ENCODE measurements at regions not wholly inside any gene's neighbourhood (a gene's known extent, or its start where the extent isn't known, plus 50 kb on each side); places are given as distances from the start of the nearest gene placed in this dataset.

DNA sequence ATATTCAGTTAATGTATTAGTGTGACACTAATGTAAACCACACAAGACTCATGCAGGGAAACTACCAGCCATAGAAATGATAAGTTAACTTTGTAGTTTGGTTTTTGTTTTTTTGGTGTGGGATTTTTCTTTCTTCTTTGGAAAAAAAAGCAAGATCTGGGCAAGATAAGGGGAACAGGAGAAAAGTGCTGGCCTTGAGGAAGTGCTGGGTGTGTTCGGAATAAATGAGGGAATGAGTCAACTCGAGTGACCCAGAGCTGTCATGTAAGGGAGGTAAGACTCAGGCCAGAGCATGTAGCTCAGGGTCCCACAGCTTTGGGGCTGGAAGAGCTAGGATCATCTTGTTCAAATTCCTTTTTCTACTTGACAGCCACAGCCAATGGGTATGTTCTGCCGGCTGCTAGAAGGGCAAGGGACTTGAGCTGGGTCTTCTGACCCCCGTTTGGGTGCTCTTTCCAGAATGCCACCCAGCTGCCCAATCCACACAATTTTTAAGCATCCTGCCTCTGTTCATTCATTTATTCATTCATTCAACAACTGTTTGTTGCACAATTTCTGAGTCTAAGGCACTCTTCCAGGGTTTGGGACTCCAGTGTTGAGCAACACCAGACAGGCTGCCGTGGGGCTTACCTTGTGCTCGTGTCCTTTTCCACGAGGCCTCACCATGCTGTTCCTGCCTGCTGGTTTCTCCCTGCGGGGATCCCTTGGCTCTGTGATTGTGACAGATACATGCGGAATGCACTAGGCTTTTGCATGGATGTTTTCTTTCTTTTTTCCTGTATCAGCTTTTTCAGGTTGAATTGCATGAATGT lies 54.5 kb downstream of the CLDN34 start:
- no peak for DNase-seq

DNA sequence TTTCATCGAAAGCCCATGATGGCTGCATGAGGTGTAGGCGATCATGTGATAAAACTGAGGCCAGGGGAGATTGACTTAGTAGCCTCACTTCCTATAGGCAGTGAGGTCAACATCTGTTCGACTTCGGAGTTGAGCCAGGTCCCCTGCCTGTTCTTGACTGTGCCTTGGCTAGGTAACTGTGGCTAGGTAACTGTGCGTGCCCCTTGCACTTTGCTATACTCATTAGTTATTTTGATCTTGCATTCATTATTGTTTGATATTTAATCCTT lies 55.0 kb downstream of the CLDN34 start:
- no peak for DNase-seq

DNA sequence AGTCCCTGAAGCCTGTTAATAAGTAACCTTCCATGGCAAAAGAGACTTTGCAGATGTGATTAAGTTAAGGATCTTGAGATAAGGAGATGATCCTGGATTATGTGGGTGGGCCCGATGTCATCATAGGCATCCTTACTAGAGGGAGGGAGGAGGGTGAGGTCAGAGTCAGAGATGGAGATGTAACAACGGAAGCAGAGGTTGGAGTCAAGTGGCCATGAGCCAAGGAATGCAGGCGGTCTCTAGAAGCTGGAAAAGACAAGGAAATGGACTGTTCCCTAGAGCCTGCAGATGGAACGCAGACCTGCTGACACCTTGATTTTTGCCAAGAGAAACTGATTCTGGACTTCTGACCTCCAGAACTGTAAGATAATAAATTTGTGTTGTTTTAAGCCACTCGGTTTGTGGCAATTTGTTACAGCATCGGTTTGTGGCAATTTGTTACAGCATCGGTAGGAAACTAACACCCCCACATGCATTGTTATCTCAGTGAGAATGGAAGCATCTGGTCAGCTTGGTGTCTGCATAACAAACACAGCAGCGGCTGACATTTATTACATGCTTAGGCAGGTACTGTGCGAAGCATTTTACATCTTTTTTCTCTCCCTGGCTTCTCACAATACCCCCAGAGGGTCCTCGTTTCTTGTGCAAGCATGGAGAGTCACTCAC lies 55.6 kb downstream of the CLDN34 start:
- DNase-seq = no peak

DNA sequence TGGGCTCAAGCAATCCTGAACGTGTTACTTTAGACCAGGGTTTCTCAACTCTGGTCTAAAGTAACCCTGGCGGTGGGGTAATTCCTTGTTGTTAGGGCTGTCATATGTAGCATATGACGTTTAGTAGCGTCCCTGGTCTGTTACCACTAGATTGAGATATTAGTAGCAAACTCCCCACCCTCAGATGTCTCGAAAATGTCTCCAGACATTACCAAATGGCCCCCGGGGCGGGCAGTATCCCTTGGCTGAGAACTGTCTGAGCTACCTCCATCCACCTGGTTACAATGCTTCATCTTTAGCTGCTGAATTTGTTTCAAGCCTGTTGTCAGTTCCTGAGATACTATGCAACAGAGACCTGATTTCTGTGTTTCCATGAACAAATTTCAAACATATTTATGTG lies 56.7 kb downstream of the CLDN34 start:
- DNase-seq = no peak

DNA sequence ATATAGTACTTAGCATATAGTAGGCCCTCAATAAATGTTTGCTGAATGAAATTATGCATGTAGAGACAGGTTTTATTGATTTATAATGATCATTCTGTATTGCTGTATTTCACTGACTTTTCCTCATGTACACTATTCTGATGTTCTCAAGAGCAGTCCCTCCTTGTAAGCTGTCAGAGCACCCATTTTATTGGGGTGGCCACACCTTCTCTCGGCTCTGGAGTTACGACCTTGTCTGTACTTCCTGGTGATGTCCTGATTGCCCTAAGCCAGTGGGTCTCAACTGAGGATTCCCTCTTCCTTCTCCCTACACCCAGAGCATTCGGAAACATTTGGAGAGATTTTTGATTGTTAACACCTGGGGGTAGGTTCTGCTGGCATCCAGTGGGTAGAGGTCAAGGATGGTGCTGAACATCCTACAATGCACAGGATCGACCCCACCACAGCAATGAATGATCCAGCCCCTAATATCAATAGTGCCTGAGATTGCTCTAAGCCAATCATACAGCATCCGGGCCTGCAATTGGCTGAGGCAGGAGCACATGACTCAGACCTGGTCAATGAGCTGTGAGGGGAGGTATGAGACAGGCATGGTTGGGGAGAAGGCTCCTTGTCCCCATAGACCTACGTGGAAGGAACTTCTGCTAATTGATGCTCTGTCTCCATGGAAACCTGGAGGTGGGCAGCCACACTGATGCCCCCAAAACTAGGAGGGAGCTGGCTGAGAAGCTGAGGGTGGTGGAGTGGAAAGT lies 58.8 kb downstream of the CLDN34 start:
- no peak for DNase-seq

DNA sequence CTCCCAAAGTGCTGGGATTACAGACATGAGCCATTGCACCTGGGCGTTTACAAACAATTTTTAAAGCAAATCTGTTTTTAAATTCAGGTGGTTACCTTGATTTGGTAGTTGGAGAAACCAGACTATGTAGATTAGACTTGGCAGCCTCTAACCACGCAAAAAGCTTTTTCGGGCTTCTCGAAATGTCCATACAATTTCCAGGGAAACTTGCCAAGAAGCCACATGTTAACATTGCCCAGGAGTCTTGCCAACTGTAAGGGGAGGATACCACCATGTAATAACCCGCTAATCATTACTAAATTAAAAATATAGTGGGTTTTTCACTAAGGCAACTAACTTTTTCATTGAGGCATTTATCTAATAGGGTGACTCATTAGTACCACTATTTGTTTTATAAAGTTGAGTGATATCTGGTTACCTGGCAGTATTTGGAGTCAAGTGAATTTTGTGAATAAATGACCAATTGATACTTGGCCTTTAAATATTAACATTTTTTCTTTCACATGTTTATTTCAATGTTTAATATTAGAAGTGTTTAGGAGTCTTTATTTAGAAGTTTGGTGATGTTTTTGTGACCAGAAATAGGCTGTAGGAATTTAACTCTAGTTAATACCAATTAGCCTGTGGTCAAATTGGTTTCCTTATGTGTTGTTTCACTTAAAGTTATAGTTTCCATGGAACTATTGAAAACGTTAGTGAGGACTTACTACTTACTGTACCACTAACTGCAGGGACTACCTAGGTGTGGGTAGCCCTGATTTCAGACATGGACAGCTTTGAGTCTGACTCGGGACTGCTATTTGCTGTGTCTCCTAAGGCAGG lies 61.3 kb downstream of the CLDN34 start:
- DNase-seq = no peak

DNA sequence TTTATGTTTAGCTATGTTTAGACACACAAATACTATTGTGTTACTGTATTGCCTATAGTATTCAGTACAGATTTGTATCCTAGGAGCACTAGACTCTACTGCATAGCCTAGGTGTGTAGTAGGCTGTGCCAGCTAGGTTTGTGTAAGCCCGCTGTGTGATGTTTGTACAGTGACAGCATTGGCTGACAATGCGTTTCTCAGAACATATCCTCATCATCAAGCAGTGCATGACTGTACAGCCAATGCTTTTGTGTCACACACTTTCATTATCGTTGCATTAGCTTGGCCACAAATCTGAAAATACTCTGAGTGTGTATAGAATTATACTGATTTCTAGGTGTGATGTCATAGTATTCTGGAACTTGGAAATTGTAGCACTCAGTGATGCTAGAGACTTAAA lies 63.4 kb downstream of the CLDN34 start:
- no peak for DNase-seq

DNA sequence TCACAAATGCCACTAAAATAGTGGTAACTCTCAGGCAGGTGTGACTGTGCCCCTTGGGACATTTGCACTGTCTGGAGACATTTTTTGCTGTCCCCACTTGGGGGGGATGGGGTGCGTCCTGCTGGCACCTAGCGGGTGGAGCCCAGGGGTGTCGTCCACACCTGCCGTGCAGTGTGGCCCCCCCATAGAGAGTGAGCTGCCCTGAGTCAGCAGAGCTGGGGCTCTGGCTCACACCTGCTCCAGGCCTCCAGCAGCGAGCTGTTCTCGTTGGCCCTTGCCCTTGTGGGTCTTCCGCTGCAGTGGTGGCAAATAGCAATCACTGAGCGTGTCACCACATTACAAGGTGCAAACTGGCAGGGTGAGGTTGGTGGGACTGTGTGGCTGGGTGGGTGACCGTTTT lies 64.6 kb downstream of the CLDN34 start:
- DNase-seq = no peak

DNA sequence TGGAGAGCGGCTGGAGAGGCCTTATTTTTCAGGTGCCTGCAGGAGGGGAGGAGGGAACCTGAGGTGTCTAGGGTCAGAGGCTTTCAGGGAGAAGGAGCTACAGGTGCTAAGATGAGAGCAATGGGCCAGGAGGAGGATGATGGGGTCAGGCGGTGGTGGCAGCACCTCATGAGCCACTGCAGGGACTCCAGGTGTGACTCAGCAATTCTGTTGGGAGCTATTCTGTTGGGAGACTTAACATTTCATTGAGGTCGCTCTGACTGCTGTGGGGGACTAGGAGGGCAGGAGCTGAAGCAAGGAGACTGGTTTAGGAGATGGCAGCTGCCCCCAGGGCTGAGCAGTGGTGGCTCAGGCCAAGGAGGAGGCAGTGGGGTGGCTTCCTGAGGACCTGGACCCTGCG lies 65.0 kb downstream of the CLDN34 start:
- no peak for DNase-seq

DNA sequence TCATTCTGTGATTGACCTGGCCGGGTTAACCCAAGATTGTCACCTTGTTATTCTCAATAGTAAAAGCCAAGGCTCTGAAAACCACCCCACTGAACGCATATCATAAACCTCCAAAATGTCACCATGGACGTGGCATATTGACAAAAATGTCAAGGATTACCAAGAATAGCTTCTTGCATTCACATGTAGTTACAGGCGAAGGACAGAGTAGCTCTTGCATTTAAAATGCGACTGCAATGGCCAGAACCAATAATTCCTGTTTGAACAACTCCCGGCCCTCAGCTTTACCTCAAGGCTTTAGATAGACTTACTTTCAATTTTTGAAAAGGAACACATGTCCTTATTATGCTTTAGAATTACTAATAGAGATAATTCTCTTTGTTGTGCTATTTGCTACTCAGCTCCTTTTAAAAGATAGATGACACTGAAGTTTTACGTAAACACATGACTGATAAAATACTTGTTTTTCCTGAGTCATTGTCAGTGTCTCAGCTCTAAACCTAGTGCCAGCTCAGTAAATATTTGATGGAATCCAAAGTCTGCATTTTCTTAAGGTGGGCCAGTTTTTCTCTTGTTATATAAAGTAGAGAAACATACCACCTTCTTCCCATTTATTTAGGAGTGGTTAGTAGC lies 66.3 kb downstream of the CLDN34 start:
- no peak for DNase-seq

DNA sequence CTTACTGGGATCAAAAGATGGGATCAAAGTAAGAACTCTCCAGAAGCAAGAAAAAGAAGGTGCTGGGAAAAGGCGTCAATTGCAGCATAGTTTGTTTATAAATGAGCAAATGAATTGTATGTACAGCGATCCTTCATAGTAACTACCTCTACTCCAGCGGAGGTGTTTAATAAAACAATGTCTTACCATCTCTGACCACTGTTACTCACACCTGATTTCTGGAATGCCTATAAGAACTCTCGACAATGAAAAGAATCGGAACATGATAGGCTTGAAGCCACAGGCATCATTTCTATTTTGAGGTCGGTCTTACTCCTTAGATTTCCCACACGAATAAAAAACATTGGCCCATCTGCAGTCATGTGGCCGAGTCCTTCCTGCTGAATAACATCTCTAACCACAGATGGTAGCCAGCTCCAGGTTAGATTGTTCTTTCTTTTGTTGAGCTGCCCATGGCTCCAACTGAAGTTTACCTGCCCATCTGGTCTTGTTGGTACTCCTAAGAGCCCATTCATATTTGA lies 67.6 kb downstream of the CLDN34 start:
- DNase-seq = no peak

DNA sequence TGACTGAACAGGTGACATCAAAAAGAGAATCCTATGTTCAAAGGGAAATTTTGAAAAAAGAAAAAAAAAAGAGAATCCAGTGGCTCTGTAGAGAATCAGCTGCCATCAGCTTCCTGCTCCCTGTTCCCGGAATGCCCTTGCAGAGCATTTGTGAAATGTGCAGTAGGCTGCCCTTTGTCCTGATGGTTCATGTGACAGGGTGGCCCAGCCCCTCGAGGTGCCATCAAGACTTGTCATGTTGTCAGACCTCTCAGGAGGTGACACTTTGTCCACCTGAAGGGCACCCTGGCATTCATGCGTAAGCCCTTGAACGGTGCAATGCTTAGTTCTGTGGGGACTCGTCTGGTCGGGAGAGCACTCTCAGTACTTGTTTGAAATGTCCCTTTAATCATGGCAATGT lies 71.4 kb downstream of the CLDN34 start:
- no peak for DNase-seq

DNA sequence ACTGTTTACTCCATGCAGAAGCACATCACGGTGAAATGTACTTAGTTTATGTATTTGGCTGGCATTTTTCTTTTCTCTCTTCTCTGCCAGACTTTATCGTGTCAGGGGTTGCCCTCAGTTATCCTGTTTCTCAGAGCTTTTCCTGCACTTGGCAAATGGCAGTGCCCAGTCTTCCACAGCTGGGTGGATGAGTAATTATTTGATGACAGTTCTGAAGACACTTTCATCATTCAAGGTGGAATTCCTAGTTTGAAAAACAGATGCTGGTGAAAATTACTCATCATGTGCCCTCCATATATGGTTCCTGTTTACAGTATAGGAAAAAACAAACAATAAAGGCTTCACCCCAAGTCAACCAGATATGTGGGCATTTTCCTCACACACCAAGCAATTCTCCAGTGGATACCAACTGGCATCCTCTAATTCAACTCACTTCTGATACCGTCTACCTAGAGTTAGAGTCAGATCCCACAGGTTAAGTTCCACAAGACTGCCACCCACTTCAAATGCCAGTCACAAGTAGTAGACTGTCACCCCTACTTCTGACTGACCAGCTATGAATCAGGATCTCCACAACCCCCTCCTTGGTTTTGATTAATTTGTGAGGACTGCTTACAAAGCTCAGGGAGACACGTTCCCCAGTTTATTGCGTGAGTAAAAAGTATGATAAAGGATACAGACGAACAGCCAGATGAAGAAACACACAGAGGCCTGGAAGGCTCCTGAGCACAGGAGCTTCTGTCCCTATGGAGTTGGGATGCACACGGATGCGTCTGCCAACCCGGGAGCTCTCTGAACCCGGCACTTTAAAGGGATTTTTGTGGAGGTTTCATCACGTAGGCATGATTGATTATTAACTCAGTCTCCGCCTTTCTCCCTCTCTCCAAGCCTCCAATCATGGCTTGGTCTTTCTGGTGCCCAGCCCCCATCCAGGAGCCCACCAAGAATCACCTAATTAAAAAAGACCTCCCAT lies 72.9 kb downstream of the CLDN34 start:
- DNase-seq = no peak

DNA sequence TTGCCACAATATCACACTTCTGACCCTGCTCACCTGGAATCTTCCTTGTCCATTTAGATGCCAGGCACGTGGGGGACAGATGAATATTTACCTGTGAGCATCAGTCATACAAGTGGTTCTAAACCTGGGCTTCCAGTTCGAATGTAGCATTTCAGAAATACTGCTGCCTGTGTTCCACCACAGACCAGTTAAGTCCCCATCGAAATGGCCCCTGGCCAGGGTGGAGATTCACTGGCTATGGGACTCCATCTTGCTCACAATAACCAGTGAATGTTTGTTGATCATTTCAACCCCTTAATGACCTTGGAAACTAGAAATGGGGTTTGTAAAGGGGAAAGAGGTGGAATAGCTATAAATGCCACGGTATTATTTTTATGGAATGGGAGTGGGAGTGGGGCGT lies 73.8 kb downstream of the CLDN34 start:
- DNase-seq = no peak

DNA sequence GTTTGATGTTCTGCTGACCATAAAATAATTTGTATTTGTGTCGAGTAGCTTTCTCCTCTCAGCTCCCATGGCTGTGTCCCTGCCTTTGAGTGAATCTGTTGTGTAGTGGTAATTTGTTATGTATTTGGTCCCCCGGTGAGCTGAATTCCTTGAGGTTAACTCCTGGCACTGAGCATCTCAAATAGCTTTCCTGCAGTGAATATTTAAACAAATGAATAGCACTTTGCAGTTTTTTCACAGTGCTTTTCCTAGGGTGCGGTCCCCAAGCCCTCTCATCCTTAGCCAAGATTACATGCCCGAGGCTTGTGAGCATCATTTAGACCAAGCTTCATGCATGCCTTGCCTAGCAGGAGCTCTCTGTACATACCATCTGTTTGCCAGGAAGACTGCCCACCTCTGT lies 74.2 kb downstream of the CLDN34 start:
- no peak for DNase-seq

DNA sequence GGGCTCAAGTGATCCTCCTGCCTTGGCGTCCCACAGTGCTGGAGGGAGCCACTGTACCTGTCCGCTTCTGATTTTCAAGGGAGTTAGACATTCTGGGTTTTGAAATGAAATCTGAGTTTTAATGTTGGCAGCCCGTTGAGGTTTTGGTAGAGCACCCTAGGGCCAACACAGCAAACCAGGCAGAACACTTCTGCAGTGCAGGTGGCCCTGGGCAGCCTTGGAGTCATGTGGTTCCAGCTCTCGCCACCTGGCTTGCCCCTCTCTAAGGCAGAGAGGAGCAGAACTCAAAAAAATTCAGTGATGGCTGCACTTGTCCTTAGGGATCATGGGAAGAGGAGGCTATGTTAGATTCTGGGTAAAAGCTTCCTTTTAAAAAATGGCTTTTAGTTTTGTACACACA lies 74.9 kb downstream of the CLDN34 start:
- DNase-seq = no peak

DNA sequence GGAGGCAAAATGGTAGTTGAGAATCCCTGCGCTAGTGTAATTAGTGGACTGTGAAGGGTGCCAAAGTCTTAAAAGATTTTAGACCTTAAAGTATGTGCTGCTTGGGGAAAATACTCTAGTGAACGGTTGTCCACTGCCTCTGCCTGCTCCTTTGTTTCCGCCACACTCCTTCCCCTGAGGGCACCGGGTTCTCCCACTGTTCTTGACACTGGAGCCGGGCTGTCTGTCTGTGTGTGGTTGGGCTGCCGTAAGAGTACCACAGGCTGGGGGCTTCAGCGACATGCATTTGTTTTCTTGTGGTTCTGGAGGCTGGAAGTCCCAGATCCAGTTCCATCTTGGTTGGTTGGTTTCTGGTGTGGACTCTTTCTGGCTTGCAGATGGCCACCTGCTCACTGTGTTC lies 76.2 kb downstream of the CLDN34 start:
- no peak for DNase-seq

DNA sequence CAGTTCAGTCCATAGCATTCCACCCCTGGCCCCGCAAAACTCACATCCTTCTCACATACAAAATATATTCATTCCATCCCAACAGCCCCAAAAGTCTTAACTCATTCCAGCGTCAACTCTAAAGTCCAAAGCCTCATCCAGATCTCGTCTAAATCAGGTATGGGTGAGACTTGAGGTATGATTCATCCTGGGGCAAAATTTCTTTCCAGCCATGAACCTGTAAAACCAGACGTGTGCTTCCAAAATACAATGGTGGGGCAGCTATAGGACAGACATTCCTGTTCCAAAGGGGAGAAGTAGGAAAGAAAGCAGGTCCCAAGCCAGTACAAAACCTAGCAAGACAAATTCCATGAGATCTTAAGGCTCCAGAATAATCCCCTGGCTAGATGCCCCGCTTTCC lies 76.9 kb downstream of the CLDN34 start:
- no peak for DNase-seq

DNA sequence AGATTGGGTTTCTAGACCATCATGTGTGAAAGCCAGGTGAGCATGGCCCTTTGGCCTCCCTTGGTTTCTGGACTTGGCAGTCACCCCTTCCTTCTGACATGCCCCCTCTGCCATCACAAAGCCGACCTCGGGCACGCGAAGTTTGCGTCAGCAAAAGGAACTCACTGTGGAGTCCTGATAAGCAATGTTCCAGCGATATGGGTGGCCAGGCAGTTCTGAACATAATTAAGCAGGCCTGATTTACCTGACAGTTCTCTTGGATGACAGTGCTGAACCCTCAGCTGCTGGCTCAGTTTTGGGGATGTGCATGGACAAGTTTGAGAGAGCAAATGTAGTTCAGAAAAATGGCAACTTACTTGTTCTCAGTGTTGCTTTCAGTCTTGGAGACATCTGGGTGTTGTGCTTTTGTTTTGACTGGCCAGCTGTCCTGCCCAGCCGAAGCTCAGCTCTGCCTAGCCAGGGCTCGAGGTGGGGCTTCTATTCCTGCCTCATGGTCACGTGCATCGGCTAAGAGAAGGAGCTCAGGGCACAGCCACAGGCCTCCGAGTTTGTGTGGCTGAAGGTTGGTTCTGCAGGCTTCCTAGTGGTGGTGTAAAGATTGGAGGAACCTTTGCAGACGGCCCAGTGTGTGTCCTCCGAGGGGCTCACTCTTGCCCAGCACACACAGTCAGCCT lies 78.3 kb downstream of the CLDN34 start:
- no peak for DNase-seq

DNA sequence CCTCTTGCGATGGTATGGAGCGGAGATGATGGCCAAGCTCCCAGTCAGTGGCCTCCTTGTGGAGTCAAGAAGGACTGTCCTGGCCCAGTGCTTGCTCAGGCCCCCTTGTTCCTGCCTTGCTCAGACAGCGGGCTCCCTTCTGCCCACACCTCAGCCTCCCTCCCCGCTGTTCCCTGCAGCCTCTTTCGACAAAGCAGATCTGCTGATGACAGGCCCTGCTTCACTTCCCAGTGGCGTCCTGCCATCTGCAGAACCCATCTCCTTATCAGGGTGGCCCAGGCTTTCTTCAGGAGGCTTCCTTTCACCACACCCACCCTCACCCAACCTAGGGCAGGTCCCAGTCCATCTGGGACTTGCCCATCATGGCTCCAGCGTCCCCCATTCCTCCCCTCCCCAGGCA lies 80.0 kb downstream of the CLDN34 start:
- no peak for DNase-seq

DNA sequence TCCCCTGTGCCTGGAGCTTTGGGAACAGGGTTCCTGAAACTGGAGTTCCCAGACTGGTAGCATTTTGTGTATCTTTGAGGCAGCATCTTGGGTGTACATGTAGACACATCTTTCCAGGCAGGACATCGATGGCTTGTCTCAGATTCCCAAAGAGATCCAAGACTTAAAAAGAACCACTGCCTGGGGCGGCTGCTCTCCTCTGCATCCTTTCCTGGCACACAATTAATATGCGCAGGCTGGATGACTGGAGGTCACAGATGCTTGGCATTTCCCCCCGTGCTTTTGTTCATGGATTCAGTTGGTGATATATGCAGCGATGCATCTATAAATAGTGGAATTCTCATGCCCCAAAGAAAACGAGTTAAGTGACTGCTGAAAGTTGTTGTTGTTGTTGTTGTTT lies 80.5 kb downstream of the CLDN34 start:
- DNase-seq = no peak

Measured in stimulated activated CD4-positive, alpha-beta T cell treated with anti-CD3 and anti-CD28 coated beads, Interleukin-12 subunit alpha, Interleukin-12 subunit beta, amount 100 ng/mL, for 4 hours (primary cell).